VCaP (cell line): ENCODE measurements at regions not wholly inside any gene's neighbourhood (a gene's known extent, or its start where the extent isn't known, plus 50 kb on each side); places are given as distances from the start of the nearest gene placed in this dataset.

ENCODE experiments used
- H3K27ac ChIP-seq: fragments of 450-650 bp; 2 replicates; pipeline ENCODE4 v1.5.1; 2017
- TF ChIP-seq, protein P1 (sequence below): fragments of 450-650 bp; conservative IDR thresholded peaks from 2 replicates; pipeline ENCODE4 v1.5.1; 2017; ENCODE audit warnings: mild to moderate bottlenecking, moderate library complexity

DNA sequence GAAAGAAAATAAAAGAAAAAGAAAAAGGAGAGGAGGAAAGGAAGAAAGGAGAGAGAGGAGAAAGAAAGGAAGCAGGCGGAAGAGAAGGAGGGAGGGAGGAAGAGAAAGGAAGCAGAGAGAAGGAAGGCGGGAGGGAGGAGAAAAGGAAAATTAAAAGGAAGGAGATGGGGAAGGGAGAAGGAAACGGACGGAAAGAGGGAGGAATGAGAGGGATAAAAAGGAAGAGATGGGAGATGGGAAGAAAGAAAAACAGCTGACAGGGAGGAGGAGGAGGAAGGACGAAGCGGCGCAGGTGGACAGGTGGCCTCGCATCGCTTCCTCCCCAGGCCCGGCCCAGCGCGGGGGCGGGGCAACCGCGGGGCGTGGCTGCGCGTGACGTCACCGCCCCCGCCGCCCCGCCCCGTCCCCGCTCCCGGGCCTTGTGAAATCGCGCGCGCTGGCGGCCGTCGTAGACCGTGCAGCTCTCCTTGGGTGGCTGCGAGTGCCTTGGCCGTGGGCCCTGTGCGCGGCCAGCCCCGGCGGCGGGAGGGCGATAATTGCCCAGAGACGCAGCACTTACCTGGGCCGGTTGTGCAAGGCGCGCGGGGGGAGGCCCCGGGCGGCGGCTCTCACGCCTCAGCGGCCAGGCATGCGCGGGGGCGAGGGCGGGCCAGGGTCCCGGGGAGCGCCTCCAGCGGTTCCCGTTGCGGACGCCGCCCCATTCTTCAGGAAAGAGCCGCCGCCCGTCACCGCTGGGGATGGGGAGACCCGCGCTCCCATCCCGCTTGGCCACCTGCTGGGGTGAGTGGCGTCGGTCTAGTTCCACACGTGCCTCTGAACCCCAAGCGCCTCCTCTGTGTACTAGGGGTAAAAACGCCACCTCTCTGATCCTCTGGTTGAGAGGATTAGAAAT lies 49.6 kb upstream of the FOXE1 start:
- H3K27ac ChIP-seq = peak overlapping the region; percentile 80
- TF ChIP-seq, protein P1, sequence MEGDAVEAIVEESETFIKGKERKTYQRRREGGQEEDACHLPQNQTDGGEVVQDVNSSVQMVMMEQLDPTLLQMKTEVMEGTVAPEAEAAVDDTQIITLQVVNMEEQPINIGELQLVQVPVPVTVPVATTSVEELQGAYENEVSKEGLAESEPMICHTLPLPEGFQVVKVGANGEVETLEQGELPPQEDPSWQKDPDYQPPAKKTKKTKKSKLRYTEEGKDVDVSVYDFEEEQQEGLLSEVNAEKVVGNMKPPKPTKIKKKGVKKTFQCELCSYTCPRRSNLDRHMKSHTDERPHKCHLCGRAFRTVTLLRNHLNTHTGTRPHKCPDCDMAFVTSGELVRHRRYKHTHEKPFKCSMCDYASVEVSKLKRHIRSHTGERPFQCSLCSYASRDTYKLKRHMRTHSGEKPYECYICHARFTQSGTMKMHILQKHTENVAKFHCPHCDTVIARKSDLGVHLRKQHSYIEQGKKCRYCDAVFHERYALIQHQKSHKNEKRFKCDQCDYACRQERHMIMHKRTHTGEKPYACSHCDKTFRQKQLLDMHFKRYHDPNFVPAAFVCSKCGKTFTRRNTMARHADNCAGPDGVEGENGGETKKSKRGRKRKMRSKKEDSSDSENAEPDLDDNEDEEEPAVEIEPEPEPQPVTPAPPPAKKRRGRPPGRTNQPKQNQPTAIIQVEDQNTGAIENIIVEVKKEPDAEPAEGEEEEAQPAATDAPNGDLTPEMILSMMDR = peak; percentile 45
